Left cardiac atrium (tissue), 4 donors: ENCODE measurements at regions not wholly inside any gene's neighbourhood (a gene's known extent, or its start where the extent isn't known, plus 50 kb on each side); places are given as distances from the start of the nearest gene placed in this dataset.
"Not testable (repeated sequence)": the region's sequence is repeated elsewhere in the genome, so short reads cannot be mapped to it uniquely, and the experiment has no call there.

Experiments
- ATAC-seq, 2 donors: fragments of 200-7000 bp; cut with Tn5 transposase; one replicate each; pipeline ENCODE4 v1.9.1; 2020; ENCODE audit warnings: mild to moderate bottlenecking in 2 of 2, moderate library complexity in 2 of 2
- DNase-seq: peaks from one replicate; pipeline ENCODE4 v3.0.0-alpha.2; 2020
- intact Hi-C, 2 donors: fragments of 100-400 bp; cut with DNase I; formaldehyde crosslinking; loops; one replicate each; pipeline versions ENCODE4 v1.14.1 to v1.15.1; 2022 to 2023
- donor health status: DM: no; HTN: yes; CAD: no.
- donor health status: DM: no; HTN: yes; CAD: no; lungs with severe emphysema.
- donor health status: DM: yes; HTN: yes; CAD: no.
- donor health status: Dilated cardiomyopathy.

DNA sequence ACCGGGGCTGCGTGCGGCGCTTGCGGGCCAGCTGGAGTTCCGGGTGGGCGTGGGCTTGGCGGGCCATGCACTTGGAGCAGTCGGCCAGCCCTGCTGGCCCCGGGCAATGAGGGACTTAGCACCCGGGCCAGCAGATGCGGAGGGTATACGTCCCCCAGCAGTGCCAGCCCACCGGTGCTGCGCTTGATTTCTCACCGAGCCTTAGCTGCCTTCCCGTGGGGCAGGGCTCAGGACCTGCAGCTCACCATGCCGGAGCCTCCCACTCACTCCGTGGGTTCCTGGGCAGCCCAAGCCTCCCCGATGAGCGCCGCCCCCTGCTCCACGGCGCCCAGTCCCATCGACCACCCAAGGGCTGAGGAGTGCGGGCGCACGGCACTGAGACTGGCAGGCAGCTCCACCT lies 51.4 kb upstream of the INPP4B start:
- intact Hi-C loops, DNase-seq, ATAC-seq: not testable (repeated sequence)

DNA sequence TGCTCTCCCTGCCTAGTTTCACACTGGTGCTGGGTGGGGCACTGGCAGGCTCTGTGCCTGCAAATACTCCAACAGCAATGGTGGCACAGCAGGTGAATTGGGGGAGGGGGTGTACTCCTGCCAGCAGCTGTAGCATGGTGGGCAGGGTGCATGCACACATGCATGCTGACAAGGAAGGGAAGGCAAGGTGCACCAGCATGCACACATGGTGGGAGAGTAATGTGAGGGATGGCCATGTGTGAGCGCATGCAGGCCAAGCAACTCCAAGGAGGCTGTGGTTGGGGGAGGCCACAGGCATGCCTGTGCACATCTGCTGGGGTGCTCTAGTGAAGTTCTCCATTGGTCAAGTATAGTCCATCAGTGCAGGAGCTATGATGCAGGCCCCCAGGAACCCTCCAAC lies 54.5 kb upstream of the INPP4B start:
- ATAC-seq (no peak), DNase-seq (no peak)
- intact Hi-C loops: no loop called here

DNA sequence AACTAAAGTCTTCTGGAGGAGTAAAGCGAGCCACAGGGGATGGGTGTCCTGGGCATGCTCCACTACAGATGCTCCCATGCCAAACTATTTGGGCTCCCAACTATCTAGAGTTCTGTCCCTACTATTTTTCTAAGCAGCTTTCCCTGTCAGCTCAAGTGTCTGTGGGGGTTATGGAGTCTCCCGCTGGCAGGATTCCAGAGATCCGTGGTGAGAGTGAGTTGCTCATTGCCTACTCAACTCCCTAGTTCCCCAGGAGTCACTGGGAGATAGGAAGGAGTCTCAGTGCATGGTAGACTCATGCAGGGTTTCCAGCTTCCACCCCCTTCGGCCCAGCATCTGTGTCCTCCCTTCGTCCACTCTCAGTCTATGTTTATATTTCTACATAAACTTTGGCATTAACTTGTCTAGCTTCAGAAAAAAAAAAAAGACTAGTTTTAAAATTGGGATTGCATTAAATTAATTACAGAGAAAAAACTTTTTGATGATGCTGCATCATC lies 55.1 kb upstream of the INPP4B start:
- peak in 1 of 2 donors; percentile 26 for ATAC-seq
- intact Hi-C loops: no loop called here
- no peak for DNase-seq

DNA sequence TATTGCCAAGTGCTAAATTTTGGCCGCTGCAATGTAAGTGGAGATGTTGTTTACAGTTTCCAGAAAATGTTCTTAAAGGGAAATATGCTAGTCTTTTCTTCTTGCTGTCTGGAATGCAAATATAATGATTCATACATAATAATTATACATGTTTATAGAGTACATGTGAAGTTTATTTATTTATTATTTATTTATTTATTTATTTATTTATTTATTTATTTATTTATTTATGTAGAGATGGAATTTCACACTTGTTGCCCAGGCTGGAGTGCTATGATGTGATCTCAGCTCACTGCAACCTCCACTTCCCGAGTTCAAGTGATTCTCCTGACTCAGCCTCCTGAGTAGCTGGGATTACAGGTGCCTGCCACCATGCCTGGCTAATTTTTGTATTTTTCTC lies 57.5 kb upstream of the INPP4B start:
- DNase-seq, ATAC-seq, intact Hi-C loops: not testable (repeated sequence)

DNA sequence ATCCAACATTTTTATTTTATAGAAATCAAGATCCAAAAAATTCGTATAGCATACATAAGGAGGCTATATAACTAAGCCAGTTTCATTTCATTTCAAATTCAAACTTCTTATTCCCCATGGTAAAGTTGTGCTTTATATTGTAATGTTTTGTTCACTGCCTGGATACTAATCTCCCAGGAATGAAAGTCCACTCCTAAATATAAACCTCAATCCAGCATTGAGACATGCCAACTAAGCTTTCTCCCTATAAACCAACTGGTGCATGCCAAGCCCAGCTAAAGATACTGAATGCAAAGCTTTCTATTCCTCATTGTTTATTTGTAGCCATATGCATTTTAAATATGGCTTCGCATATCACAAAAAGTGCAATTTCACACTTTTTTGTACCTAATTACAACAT lies 63.8 kb upstream of the INPP4B start:
- intact Hi-C loops: no loop called here
- DNase-seq (no peak), ATAC-seq (no peak)

DNA sequence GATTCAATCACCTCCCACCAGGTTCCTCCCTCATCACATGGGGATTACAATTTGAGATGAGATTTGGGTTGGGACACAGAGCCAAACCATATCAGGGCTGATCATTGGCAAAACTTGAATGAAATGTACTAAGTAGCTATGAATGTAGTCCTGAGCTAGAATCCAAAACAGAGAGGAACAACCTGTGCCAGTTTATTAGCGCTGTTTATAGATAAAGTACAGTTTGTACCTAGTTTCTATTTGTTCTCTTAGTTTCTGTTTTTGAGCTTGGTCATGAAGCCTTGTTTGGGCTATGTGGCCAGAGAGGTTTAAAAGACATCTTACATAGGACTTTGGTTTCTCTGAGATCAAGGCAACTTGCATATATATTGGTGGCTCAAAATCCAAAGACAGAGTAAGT lies 66.9 kb upstream of the INPP4B start:
- ATAC-seq (no peak), DNase-seq (no peak)
- intact Hi-C loops: no loop called here

DNA sequence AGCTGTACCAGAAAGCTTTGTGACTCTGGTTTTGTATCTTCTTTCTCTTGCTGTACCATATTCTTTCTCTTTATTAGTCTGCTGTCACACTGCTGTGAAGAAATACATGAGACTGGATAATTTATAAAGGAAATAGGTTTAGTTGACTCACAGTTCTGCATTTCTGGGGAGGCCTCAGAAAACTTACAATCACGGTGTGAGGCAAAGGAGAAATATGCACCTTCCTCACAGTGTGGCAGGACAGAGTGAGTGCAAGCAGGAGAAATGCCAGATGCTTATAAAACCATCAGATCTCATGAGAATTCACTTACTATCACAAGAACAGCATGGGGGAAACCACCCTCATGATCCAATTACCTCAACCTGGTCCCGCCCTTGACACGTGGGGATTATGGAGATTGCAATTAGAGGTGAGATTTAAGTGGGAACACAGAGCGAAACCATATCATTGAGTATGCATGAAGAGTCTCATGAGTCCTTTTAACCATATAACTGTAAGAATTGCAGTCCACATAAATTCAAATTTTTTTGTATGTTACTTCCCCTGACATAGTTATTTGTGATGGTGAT lies 67.4 kb upstream of the INPP4B start:
- no peak for DNase-seq
- intact Hi-C loops: no loop called here
- ATAC-seq: no peak

DNA sequence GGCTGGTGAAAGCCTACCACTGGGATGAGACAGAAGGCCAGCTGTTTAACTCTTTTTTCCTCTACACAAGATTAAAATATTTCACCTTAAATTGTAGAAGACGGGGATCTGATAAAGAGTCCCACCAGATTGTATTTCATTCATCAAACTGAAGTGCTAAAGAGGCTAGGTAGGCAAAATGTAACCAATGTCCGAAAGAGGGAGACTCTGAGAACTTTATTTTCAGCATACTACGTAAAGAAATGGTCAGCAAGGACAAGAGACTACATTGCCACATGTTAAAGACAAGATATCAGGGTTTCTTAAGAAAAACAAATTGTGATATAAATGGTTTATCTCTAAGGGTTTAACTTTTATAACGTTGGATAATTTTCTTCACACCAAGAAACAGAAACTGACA lies 71.6 kb upstream of the INPP4B start:
- DNase-seq (no peak), ATAC-seq (no peak)
- intact Hi-C loops: no loop called here

DNA sequence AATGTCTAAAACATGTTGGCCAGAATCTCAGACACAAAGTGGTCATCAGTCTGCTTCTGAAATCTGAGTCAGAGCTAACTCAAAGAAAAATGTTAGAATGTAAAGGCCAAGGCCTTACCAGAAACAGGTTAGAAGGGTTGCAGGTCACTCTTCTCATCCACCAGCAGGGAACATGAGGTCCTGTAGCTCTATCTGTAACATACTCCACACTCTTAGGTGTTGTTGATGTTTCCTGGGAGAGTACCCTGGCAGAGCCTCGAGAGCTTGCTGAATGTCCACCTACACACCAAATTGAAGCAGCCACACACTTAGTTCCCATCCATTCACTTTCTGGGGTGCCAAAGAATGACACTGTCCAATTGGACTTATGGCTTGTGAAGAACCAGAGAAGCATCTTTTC lies 76.6 kb upstream of the INPP4B start:
- ATAC-seq: peak in 1 of 2 donors; percentile 52
- intact Hi-C loops: no loop called here
- no peak for DNase-seq

DNA sequence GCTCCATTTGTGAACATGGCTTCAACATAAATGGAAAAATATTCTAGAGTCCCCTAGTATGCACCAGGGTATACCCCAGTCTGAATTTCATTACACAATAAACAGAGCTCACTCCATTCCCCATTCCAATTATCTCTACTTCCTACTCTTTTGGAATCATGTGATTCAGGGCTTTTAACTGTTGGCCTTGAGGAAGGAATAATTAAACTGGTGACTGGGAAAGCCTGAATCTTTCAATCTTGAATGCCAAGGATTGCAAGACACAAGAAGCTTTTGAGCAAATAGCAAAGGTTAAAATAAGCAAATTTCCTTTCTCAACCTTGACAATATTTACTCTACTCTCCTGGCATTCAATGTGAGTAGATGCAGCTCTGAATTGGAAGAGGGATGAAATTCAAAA lies 77.5 kb upstream of the INPP4B start:
- ATAC-seq: no peak
- intact Hi-C loops: no loop called here

DNA sequence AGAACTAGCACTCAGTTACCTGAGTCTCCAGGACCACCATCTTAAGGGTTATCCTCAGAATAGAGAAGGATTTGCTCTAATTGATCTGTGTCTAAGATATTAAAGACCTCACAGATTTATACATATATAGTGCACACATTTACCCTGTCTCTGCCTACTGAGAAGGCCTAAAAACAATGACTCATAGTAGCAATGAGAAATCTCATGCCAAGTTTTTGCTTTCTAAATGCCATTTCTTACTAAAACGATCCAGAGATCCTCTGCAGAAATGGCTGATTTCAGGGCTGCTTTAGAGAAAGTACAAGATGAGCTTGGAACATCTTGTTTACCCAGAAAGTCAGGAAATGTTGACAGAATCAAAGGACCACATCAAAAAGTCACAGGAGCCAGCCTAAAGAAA lies 79.1 kb upstream of the INPP4B start:
- intact Hi-C loops: no loop called here

More for the DNA sequence above, 77.5 kb upstream of the INPP4B start:
- no peak for DNase-seq

DNA sequence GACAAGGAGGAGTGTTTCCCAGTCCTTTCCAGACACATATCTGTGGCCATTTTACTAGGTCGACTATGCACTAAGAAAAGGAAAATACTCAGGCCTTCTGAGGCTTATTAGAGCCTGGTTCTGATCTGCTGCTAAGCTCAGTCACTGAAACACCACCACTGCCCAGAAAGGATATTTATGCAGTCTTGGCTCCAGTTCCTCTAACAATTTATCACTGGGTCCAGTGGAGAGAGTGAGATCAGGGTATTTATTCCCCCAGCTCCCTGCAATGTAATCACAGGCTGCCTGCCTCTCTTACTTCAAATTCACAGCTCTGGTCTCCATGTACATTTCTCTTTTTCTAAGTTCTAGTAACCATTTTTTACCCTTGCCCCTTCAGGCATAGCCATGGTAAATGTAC lies 81.6 kb upstream of the INPP4B start:
- intact Hi-C loops: no loop called here
- DNase-seq (no peak), ATAC-seq (no peak)

More for the DNA sequence above, 79.1 kb upstream of the INPP4B start:
- no peak for DNase-seq
- ATAC-seq: no peak

DNA sequence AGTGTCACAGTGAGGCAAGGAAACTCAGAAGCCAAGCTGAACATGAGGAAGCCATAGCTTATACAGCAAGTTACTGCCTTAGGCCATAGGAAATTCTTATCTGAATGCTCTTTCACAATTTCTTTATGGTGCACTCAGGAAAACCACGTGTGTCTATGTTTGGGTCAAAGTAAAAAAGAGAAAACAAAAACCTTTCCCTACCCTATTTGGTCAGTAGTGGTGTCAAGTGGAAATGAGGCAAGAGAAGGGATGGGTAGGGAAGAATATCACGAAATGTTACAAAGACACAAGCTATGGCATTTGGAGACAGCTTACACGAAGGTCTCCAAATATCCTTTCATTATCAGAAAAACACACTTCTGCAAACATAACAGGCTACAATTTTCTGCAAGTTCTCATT lies 83.4 kb upstream of the INPP4B start:
- ATAC-seq (no peak), DNase-seq (no peak)
- intact Hi-C loops: no loop called here

DNA sequence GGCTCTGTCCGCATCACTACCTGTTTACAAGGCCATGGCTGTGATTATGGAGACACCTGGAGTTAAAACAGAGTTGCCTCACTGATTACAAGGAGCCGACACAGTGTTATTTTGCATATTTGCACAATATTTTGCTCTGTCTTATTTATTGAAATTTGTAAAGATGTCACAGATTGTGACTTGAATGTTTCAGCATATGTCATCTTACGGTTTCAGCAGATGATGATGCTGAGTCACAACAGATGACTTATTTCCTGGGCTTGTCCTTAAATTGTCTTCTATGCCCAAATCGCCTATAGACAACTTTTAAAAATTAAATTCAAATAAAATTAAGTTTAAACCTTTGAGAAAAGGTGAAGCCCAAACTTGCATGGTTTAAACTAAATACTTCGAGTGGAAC lies 87.1 kb upstream of the INPP4B start:
- no peak for ATAC-seq
- no peak for DNase-seq
- intact Hi-C loops: no loop called here

DNA sequence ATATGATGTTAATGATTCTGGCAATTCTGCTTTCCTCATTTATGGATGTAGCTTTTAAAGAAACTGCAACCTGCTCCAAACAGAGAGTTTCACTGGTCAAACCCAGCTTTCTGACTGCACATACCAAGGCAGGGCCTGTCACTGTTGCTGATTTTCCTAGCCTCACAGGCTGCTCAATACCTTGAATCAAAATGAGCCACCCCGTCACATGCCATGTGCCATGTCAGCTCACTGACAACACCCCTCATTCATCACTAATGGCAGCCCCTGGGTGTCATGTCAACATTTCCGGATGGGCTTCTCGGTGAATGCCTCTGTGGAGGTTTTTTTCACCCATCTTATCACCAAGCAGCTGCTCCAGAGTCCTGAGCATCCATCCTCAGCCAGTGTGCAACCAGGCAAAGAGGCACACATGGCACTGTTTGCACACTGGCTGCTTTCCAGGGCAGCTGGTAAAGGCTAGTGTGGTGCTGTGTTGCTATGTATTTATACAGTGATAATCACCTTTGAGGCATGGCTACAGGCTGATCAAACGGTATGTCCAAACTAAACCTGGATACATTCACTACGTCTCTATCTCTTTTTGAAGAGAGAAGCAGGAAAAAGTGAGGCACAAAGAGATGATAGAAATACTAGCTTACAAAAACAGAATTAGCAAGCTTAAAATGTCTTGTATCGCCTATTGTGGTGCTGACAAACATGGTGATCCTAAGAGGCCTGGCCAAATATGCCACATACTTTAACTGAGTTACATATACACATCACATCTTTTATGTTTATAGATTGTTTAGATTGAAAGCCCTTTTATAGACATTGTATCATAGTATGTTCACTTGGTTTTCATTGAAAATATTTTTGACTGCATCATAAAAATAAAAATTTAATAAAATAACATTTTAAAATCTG lies 94.6 kb upstream of the INPP4B start:
- DNase-seq (peak; percentile 20), ATAC-seq (no peak)
- intact Hi-C loops: no loop called here

DNA sequence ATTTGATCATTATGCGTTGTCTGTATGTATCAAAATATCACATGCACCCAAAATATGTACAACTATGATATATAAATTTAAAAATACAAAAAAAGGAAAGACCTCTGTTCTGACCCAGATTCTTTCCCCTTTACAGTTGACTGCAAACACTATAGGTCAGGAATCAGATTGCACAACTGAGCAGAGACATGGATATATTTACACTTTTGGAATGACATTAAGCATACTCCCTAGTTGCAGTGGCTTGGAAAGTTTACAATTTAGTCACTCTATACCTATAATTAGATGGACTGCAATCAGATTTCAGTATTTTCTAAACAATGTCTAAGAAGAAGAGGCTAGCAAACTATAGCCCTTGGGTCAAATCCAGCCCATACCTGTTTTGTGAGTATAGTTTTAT lies 98.5 kb upstream of the INPP4B start:
- ATAC-seq (no peak), DNase-seq (no peak)
- intact Hi-C loops: no loop called here

DNA sequence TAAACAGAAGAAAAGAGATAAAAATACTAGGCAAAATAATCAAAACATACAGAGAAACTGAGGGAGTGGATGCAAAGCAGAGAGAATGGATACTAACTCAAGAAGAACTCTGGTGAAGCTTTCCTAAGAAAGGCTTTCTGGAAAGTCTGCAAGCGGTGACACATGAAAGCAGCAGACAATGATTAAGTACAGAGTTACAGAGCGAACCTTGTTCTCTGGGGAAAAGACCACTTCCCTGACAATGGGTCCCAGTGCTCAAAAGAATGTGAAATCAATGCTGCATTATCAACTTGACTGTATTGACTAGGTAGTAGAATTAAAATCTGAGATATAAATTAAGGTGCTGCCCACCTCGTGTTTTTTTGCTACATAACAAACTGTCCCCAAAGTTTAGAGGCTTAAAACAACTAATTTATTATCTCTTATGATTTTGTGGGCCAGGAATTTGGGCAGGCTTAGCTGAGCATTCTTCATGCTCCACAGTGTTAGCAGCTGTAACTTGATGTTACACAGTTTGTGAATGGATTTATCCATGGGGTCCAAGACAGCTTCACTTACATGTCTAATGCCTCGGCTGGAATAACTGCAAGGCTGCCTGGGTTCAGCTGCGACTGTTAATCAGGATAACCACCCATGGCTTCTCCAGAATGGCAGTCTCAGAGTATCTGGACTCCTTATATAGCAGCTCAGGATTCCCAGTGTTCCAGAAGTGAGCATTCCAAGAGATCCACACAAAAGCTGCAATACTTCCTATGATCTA lies 106.9 kb upstream of the INPP4B start:
- DNase-seq (no peak), ATAC-seq (no peak)
- intact Hi-C loops: no loop called here

DNA sequence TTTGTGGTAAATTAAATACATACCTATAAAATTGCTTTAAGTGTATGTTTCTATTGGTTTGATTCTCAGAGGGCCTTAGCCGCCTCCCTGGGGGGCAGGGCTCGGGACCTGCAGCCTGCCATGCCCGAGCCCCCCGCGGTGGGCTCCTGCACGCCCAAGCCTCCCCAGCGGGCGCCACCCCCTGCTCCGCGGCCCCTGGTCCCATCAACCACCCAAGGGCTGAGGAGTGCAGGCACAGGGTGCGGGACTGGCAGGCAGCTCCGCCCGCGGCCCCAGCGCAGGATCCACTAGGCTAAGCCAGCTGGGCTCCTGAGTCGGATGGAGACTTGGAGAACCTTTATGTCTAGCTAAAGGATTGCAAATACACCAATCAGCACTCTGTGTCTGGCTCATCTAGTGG lies 108.3 kb upstream of the INPP4B start:
- ATAC-seq (no peak), DNase-seq (no peak)
- intact Hi-C loops: no loop called here

DNA sequence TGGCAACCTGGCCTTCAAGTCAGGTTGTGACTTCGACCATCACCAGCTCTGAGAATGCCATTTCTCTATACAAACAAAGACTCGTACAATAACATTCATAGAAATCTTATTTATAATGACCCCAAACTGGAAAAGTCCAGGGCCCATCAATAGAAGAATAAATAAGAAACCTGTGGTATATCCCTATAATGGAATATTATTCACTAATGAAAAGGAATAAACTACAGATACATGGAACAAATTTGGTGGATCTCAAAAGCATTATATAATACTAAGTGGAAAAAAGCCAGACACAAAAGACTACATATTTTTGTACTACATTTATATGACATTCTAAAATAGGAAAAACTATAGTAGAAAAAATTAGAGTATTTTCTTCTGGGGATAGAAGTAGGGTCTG lies 109.4 kb upstream of the INPP4B start:
- intact Hi-C loops: no loop called here
- DNase-seq: no peak
- no peak for ATAC-seq

DNA sequence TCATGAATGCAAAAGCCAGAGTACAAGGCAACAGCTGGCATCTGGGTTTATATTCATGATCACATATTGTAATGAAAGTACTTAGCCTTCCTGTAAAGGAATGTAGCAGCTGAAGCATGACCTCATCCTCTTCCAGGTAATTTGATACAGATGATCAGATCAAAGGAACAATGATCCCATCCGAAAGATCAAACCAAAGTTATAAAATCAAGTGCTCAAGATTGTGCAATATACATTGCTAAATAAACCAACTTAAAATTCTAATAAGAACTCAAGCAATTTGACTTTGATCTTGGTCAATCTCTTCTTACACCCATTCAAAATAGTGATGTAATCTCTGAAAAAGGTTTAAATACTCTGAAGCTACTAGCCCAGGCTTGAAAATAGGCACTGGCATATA lies 113.1 kb upstream of the INPP4B start:
- ATAC-seq (no peak), DNase-seq (no peak)
- intact Hi-C loops: no loop called here
